GM12865 (cell line): ENCODE measurements at regions not wholly inside any gene's neighbourhood (a gene's known extent, or its start where the extent isn't known, plus 50 kb on each side); places are given as distances from the start of the nearest gene placed in this dataset.

Experiments
- DNase-seq: peaks from one replicate; pipeline ENCODE4 v3.0.0; 2010; ENCODE audit warnings: low read depth
- H3K4me3 ChIP-seq: 2 replicates; pipeline ENCODE4 v1.5.1; 2011; ENCODE audit warnings: mild to moderate bottlenecking, low read depth, low read length, control low read depth
- CTCF ChIP-seq: IDR thresholded peaks from 2 replicates; pipeline ENCODE4 v1.5.1; 2011; ENCODE audit warnings: low read length, control low read depth, low read depth, inconsistent platforms; ENCODE audit not compliant: insufficient read depth; ENCODE audit errors: missing control alignments

- no peak for DNase-seq
- no peak for TF ChIP-seq CTCF
- H3K4me3 ChIP-seq, result no peak overlapping the region
Measured at GRCh38 chr5:92761585-92761984, 819.4 kb downstream of the NR2F1-AS1 start.

- no peak overlapping the region for H3K4me3 ChIP-seq
- no peak for DNase-seq
- TF ChIP-seq CTCF, result no peak
Measured at GRCh38 chr5:92760550-92760949, 820.5 kb downstream of the NR2F1-AS1 start.

GRCh38 chr5:92758552-92758951, 822.5 kb downstream of the NR2F1-AS1 start:
- DNase-seq, result no peak
- H3K4me3 ChIP-seq, result no peak overlapping the region
- no peak for TF ChIP-seq CTCF

- no peak overlapping the region for H3K4me3 ChIP-seq
- no peak for DNase-seq
- no peak for TF ChIP-seq CTCF
Measured at GRCh38 chr5:92749943-92750342, 831.1 kb downstream of the NR2F1-AS1 start.

- no peak for DNase-seq
- no peak for TF ChIP-seq CTCF
Measured at GRCh38 chr5:92748072-92748676, 832.8 kb downstream of the NR2F1-AS1 start.

GRCh38 chr5:92741906-92742305, 839.1 kb downstream of the NR2F1-AS1 start:
- no peak for DNase-seq
- TF ChIP-seq CTCF, result no peak
- no peak overlapping the region for H3K4me3 ChIP-seq

More at GRCh38 chr5:92748072-92748676, 832.8 kb downstream of the NR2F1-AS1 start:
- no peak overlapping the region for H3K4me3 ChIP-seq

- no peak for TF ChIP-seq CTCF
- no peak overlapping the region for H3K4me3 ChIP-seq
- DNase-seq, result no peak
Measured at GRCh38 chr5:92734211-92734940, 846.6 kb downstream of the NR2F1-AS1 start.
